SK-N-SH treated with all-trans-retinoic acid at 6 μM for 48 hours (cell line): ENCODE measurements at regions not wholly inside any gene's neighbourhood (a gene's known extent, or its start where the extent isn't known, plus 50 kb on each side); places are given as distances from the start of the nearest gene placed in this dataset.

Experiments used
- ATAC-seq: fragments of 200-7000 bp; cut with Tn5 transposase; 3 replicates; pipeline ENCODE4 v1.9.1; 2020; ENCODE audit warnings: mild to moderate bottlenecking, moderate library complexity
- ARNTL ChIP-seq: fragments of 450-650 bp; formaldehyde crosslinking; IDR thresholded peaks from 2 replicates; pipeline ENCODE4 v1.5.0; 2020; ENCODE audit warnings: low read depth, mild to moderate bottlenecking, moderate library complexity, borderline replicate concordance
- BACH2 ChIP-seq: fragments of 250-450 bp; sonication (Bioruptor Pico); IDR thresholded peaks from 2 replicates; pipeline ENCODE4 v1.9.0; 2021; ENCODE audit warnings: mild to moderate bottlenecking, borderline replicate concordance
- CSDC2 ChIP-seq: fragments of 250-450 bp; sonication (Bioruptor Pico); IDR thresholded peaks from 2 replicates; pipeline ENCODE4 v1.5.0; 2020; ENCODE audit warnings: mild to moderate bottlenecking, moderate library complexity
- ESRRG ChIP-seq: fragments of 250-450 bp; sonication (Bioruptor Pico); IDR thresholded peaks from 2 replicates; pipeline ENCODE4 v1.6.1; 2021; ENCODE audit warnings: mild to moderate bottlenecking
- GLIS3 ChIP-seq: fragments of 250-450 bp; sonication (Bioruptor Pico); IDR thresholded peaks from 2 replicates; pipeline ENCODE4 v1.5.0; 2020; ENCODE audit warnings: mild to moderate bottlenecking, moderate library complexity
- ISL1 ChIP-seq: fragments of 250-450 bp; sonication (Bioruptor Pico); IDR thresholded peaks from 2 replicates; pipeline ENCODE4 v2.1.2; 2022; ENCODE audit warnings: mild to moderate bottlenecking, moderate library complexity
- OSR1 ChIP-seq: fragments of 250-450 bp; sonication (Bioruptor Pico); IDR thresholded peaks from 2 replicates; pipeline ENCODE4 v1.8.0; 2022; ENCODE audit warnings: moderate library complexity, mild to moderate bottlenecking, inconsistent platforms
- RARB ChIP-seq: fragments of 250-450 bp; sonication (Bioruptor Pico); IDR thresholded peaks from 2 replicates; pipeline ENCODE4 v1.8.0; 2021; ENCODE audit warnings: mild to moderate bottlenecking, moderate library complexity
- SNAI2 ChIP-seq: fragments of 250-450 bp; sonication (Bioruptor Pico); IDR thresholded peaks from 2 replicates; pipeline ENCODE4 v1.5.0; 2020; ENCODE audit warnings: mild to moderate bottlenecking, moderate library complexity
- TCF4 ChIP-seq: fragments of 250-450 bp; sonication (Bioruptor Pico); IDR thresholded peaks from 2 replicates; pipeline ENCODE4 v1.8.0; 2021; ENCODE audit warnings: mild to moderate bottlenecking, moderate library complexity, borderline replicate concordance
- TOX ChIP-seq: fragments of 250-450 bp; sonication (Bioruptor Pico); IDR thresholded peaks from 2 replicates; pipeline ENCODE4 v1.8.0; 2021; ENCODE audit warnings: mild to moderate bottlenecking, moderate library complexity, borderline replicate concordance
- ZC3H10 ChIP-seq: fragments of 250-450 bp; sonication (Bioruptor Pico); IDR thresholded peaks from 2 replicates; pipeline ENCODE4 v1.5.1; 2021; ENCODE audit warnings: mild to moderate bottlenecking, moderate library complexity
- ZFP3 ChIP-seq: fragments of 250-450 bp; sonication (Bioruptor Pico); IDR thresholded peaks from 2 replicates; pipeline ENCODE4 v1.5.0; 2020; ENCODE audit warnings: mild to moderate bottlenecking, moderate library complexity
- ZFP30 ChIP-seq: fragments of 450-650 bp; formaldehyde crosslinking; IDR thresholded peaks from 2 replicates; pipeline ENCODE4 v1.5.0; 2022; ENCODE audit warnings: mild to moderate bottlenecking, moderate library complexity
- ZNF565 ChIP-seq: fragments of 450-650 bp; formaldehyde crosslinking; conservative IDR thresholded peaks from 2 replicates; pipeline ENCODE4 v1.5.0; 2020; ENCODE audit warnings: low read depth, mild to moderate bottlenecking, moderate library complexity
- ZNF70 ChIP-seq: fragments of 450-650 bp; formaldehyde crosslinking; IDR thresholded peaks from 2 replicates; pipeline ENCODE4 v1.5.0; 2020; ENCODE audit warnings: mild to moderate bottlenecking, moderate library complexity
- ZNF8 ChIP-seq: fragments of 450-650 bp; formaldehyde crosslinking; IDR thresholded peaks from 2 replicates; pipeline ENCODE4 v1.5.0; 2020; ENCODE audit warnings: mild to moderate bottlenecking, moderate library complexity
- TF ChIP-seq, protein P1 (sequence below): fragments of 250-450 bp; sonication (Bioruptor Pico); IDR thresholded peaks from 2 replicates; pipeline ENCODE4 v1.5.1; 2020; ENCODE audit warnings: low read depth, mild to moderate bottlenecking, moderate library complexity
- TF ChIP-seq, protein P2 (sequence below): fragments of 250-450 bp; sonication (Bioruptor Pico); IDR thresholded peaks from 2 replicates; pipeline ENCODE4 v1.5.1; 2021; ENCODE audit warnings: mild to moderate bottlenecking, moderate library complexity
- TF ChIP-seq, protein P3 (sequence below): fragments of 250-450 bp; sonication (Bioruptor Pico); IDR thresholded peaks from 2 replicates; pipeline ENCODE4 v1.8.0; 2021; ENCODE audit warnings: low read depth, mild to moderate bottlenecking, moderate library complexity, borderline replicate concordance
- TF ChIP-seq, protein P4 (sequence below): fragments of 250-450 bp; sonication (Bioruptor Pico); IDR thresholded peaks from 2 replicates; pipeline ENCODE4 v1.8.0; 2020; ENCODE audit warnings: mild to moderate bottlenecking, moderate library complexity, borderline replicate concordance
- TF ChIP-seq, protein P5 (sequence below): fragments of 250-450 bp; sonication (Bioruptor Pico); IDR thresholded peaks from 2 replicates; pipeline ENCODE4 v1.5.0; 2020; ENCODE audit warnings: mild to moderate bottlenecking, moderate library complexity

DNA sequence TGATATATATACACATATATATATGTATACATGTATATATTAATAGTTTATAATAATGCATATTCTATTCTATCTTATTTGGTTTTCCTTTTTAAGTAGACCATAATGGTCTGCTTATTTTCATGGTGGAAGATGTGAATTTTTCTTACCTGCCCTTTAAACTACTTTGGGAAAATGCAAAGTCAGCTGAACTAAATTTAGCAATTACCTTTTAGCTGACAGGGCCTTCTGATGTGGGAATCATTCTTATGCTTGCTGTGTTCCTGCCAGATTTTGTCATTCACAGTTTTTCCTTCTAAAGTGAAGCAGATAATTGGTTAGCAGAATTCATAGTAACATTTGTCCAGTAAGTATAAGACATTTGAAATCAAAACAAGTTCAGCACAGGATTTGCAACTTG lies 63.2 kb upstream of the SAMSN1 start:
- ATAC-seq = no peak
- no peak for TF ChIP-seq SNAI2 (CRISPR knock-in tag)
- no peak for TF ChIP-seq GLIS3 (CRISPR knock-in tag)
- no peak for TF ChIP-seq BACH2 (CRISPR knock-in tag)
- no peak for TF ChIP-seq ZFP3 (CRISPR knock-in tag)
- no peak for TF ChIP-seq ARNTL (CRISPR knock-in tag)
- no peak for TF ChIP-seq CSDC2
- TF ChIP-seq, protein P1, sequence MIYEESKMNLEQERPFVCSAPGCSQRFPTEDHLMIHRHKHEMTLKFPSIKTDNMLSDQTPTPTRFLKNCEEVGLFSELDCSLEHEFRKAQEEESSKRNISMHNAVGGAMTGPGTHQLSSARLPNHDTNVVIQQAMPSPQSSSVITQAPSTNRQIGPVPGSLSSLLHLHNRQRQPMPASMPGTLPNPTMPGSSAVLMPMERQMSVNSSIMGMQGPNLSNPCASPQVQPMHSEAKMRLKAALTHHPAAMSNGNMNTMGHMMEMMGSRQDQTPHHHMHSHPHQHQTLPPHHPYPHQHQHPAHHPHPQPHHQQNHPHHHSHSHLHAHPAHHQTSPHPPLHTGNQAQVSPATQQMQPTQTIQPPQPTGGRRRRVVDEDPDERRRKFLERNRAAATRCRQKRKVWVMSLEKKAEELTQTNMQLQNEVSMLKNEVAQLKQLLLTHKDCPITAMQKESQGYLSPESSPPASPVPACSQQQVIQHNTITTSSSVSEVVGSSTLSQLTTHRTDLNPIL (CRISPR knock-in tag) = no peak
- TF ChIP-seq, protein P2, sequence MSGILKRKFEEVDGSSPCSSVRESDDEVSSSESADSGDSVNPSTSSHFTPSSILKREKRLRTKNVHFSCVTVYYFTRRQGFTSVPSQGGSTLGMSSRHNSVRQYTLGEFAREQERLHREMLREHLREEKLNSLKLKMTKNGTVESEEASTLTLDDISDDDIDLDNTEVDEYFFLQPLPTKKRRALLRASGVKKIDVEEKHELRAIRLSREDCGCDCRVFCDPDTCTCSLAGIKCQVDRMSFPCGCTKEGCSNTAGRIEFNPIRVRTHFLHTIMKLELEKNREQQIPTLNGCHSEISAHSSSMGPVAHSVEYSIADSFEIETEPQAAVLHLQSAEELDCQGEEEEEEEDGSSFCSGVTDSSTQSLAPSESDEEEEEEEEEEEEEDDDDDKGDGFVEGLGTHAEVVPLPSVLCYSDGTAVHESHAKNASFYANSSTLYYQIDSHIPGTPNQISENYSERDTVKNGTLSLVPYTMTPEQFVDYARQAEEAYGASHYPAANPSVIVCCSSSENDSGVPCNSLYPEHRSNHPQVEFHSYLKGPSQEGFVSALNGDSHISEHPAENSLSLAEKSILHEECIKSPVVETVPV (CRISPR knock-in tag) = no peak
- TF ChIP-seq ESRRG (CRISPR knock-in tag) = no peak
- no peak for TF ChIP-seq ISL1 (CRISPR knock-in tag)
- no peak for TF ChIP-seq TCF4
- no peak for TF ChIP-seq TOX
- no peak for TF ChIP-seq ZFP30 (CRISPR knock-in tag)
- TF ChIP-seq ZC3H10 (CRISPR knock-in tag) = no peak
- no peak for TF ChIP-seq ZNF70 (CRISPR knock-in tag)
- TF ChIP-seq, protein P3, sequence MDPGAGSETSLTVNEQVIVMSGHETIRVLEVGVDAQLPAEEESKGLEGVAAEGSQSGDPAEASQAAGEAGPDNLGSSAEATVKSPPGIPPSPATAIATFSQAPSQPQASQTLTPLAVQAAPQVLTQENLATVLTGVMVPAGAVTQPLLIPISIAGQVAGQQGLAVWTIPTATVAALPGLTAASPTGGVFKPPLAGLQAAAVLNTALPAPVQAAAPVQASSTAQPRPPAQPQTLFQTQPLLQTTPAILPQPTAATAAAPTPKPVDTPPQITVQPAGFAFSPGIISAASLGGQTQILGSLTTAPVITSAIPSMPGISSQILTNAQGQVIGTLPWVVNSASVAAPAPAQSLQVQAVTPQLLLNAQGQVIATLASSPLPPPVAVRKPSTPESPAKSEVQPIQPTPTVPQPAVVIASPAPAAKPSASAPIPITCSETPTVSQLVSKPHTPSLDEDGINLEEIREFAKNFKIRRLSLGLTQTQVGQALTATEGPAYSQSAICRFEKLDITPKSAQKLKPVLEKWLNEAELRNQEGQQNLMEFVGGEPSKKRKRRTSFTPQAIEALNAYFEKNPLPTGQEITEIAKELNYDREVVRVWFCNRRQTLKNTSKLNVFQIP (CRISPR knock-in tag) = no peak
- no peak for TF ChIP-seq ZNF8 (CRISPR knock-in tag)

DNA sequence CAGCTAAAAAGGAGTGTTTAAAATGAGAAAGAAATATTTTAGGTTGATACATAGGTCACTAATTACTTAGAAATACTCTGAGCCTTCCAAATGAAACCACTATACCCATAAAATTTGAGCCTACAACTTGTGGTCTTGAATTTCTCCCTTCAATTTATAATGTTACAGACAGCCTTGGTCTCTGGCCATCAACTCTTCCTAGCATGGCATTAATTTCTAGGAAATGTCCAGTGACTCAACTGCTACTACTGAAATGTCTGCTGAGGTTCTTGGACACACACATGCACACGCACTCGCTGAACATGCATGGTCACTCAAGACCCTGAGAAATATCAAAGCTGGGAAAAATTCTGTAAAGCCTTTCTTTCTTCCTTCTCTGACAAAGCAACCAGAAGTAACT lies 61.1 kb upstream of the SAMSN1 start:
- no peak for ATAC-seq
- TF ChIP-seq OSR1 (CRISPR knock-in tag) (no peak), GLIS3 (CRISPR knock-in tag) (no peak), SNAI2 (CRISPR knock-in tag) (no peak), ZNF8 (CRISPR knock-in tag) (no peak), BACH2 (CRISPR knock-in tag) (no peak), ZNF565 (CRISPR knock-in tag) (no peak), ZFP30 (CRISPR knock-in tag) (no peak), ZFP3 (CRISPR knock-in tag) (no peak), TOX (no peak), ISL1 (CRISPR knock-in tag) (no peak), ZNF70 (CRISPR knock-in tag) (no peak), ZC3H10 (CRISPR knock-in tag) (no peak), RARB (CRISPR knock-in tag) (no peak)
- TF ChIP-seq, protein P4, sequence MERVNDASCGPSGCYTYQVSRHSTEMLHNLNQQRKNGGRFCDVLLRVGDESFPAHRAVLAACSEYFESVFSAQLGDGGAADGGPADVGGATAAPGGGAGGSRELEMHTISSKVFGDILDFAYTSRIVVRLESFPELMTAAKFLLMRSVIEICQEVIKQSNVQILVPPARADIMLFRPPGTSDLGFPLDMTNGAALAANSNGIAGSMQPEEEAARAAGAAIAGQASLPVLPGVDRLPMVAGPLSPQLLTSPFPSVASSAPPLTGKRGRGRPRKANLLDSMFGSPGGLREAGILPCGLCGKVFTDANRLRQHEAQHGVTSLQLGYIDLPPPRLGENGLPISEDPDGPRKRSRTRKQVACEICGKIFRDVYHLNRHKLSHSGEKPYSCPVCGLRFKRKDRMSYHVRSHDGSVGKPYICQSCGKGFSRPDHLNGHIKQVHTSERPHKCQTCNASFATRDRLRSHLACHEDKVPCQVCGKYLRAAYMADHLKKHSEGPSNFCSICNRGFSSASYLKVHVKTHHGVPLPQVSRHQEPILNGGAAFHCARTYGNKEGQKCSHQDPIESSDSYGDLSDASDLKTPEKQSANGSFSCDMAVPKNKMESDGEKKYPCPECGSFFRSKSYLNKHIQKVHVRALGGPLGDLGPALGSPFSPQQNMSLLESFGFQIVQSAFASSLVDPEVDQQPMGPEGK (CRISPR knock-in tag) = no peak
- TF ChIP-seq, protein P3 (CRISPR knock-in tag) = no peak
- TF ChIP-seq, protein P1 (CRISPR knock-in tag) = no peak
- TF ChIP-seq, protein P5, sequence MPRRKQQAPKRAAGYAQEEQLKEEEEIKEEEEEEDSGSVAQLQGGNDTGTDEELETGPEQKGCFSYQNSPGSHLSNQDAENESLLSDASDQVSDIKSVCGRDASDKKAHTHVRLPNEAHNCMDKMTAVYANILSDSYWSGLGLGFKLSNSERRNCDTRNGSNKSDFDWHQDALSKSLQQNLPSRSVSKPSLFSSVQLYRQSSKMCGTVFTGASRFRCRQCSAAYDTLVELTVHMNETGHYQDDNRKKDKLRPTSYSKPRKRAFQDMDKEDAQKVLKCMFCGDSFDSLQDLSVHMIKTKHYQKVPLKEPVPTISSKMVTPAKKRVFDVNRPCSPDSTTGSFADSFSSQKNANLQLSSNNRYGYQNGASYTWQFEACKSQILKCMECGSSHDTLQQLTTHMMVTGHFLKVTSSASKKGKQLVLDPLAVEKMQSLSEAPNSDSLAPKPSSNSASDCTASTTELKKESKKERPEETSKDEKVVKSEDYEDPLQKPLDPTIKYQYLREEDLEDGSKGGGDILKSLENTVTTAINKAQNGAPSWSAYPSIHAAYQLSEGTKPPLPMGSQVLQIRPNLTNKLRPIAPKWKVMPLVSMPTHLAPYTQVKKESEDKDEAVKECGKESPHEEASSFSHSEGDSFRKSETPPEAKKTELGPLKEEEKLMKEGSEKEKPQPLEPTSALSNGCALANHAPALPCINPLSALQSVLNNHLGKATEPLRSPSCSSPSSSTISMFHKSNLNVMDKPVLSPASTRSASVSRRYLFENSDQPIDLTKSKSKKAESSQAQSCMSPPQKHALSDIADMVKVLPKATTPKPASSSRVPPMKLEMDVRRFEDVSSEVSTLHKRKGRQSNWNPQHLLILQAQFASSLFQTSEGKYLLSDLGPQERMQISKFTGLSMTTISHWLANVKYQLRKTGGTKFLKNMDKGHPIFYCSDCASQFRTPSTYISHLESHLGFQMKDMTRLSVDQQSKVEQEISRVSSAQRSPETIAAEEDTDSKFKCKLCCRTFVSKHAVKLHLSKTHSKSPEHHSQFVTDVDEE (CRISPR knock-in tag) = no peak
- TF ChIP-seq, protein P2 (CRISPR knock-in tag) = no peak
